Nephron progenitor cell (in vitro differentiated cells): ENCODE measurements at regions not wholly inside any gene's neighbourhood (a gene's known extent, or its start where the extent isn't known, plus 50 kb on each side); places are given as distances from the start of the nearest gene placed in this dataset.
A peak's percentile ranks its signal among the peaks of the same experiment; 100 is the strongest.

Source experiments
- DNase-seq: peaks from one replicate; pipeline ENCODE4 v3.0.0; 2021
- H3K27ac Mint-ChIP-seq: 2 replicates; pipeline ENCODE4 v1.8.0; 2021; ENCODE audit warnings: mild to moderate bottlenecking, moderate library complexity, mixed read lengths
- H3K27me3 Mint-ChIP-seq: 2 replicates; pipeline ENCODE4 v1.8.0; 2021; ENCODE audit warnings: mild to moderate bottlenecking, low read depth, mixed read lengths; ENCODE audit not compliant: poor library complexity
- H3K36me3 Mint-ChIP-seq: 2 replicates; pipeline ENCODE4 v1.8.0; 2021; ENCODE audit warnings: low read depth, mixed read lengths
- H3K4me1 Mint-ChIP-seq: 2 replicates; pipeline ENCODE4 v1.8.0; 2021; ENCODE audit warnings: mixed read lengths
- H3K4me3 Mint-ChIP-seq: 2 replicates; pipeline ENCODE4 v1.8.0; 2021; ENCODE audit warnings: mild to moderate bottlenecking, moderate library complexity, mixed read lengths
- H3K9me3 Mint-ChIP-seq: 2 replicates; pipeline ENCODE4 v1.8.0; 2021; ENCODE audit warnings: mild to moderate bottlenecking, moderate library complexity, mixed read lengths
- TF ChIP-seq, protein P1 (sequence below): fragments of 200-600 bp; sonication (generic); IDR thresholded peaks from 2 replicates; pipeline ENCODE4 v1.5.0; 2021; ENCODE audit warnings: antibody characterized with exemption

DNA sequence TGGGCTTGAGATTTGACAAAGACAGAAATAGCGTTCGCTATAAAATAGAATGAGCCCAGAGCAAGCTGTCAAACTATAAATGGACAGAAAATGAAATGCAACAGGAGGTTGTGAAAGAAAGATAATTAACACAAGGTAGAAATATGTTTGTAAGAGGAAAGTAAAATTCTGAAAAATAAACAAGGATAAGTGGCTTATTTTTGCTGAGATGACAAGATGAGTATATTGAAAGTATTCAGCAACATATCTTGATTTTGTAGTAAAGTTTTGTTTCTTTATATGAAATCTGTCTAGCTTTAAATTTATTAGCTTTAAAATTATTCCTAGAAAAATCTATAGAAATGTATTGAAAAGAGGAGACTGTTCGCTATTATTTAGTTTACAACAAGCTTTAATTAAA is 111.9 kb upstream of the RPS23 start:
- H3K9me3 Mint-ChIP-seq: no peaks in the 10 kb centered on the region
- H3K4me3 Mint-ChIP-seq: no peak overlapping the region
- TF ChIP-seq, protein P1, sequence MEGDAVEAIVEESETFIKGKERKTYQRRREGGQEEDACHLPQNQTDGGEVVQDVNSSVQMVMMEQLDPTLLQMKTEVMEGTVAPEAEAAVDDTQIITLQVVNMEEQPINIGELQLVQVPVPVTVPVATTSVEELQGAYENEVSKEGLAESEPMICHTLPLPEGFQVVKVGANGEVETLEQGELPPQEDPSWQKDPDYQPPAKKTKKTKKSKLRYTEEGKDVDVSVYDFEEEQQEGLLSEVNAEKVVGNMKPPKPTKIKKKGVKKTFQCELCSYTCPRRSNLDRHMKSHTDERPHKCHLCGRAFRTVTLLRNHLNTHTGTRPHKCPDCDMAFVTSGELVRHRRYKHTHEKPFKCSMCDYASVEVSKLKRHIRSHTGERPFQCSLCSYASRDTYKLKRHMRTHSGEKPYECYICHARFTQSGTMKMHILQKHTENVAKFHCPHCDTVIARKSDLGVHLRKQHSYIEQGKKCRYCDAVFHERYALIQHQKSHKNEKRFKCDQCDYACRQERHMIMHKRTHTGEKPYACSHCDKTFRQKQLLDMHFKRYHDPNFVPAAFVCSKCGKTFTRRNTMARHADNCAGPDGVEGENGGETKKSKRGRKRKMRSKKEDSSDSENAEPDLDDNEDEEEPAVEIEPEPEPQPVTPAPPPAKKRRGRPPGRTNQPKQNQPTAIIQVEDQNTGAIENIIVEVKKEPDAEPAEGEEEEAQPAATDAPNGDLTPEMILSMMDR: no peak
- peaks cover 44% of the 10 kb centered on the region for H3K4me1 Mint-ChIP-seq
- DNase-seq: no peak
- no peaks in the 10 kb centered on the region for H3K27me3 Mint-ChIP-seq
- H3K27ac Mint-ChIP-seq: no peak overlapping the region
- peaks cover 4% of the 10 kb centered on the region for H3K36me3 Mint-ChIP-seq

DNA sequence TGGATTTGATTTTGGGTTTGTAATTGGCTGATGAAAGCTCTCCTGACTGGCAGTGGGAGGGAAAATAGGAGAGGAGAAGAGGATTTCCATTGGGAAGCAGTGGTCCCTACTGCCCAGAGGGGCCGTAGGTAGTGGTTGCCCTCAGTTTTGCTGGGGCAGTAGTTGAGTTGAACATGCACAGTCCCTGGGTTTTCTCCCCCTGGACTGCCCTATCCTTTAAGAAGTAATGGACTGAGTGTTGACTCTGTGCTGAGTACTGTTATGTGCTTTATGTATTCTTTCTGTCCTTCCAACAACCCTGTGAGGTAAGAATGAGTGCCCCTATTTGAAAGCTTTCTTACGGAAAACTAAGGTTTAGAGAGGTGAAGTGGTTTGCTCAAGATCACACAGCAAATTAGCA is 111.2 kb upstream of the RPS23 start:
- no peaks in the 10 kb centered on the region for H3K9me3 Mint-ChIP-seq
- no peaks in the 10 kb centered on the region for H3K27me3 Mint-ChIP-seq
- DNase-seq: no peak
- H3K36me3 Mint-ChIP-seq: peaks cover 4% of the 10 kb centered on the region
- TF ChIP-seq, protein P1: no peak
- no peak overlapping the region for H3K27ac Mint-ChIP-seq
- H3K4me1 Mint-ChIP-seq: peaks cover 52% of the 10 kb centered on the region
- peak overlapping the region; percentile 5 for H3K4me3 Mint-ChIP-seq

DNA sequence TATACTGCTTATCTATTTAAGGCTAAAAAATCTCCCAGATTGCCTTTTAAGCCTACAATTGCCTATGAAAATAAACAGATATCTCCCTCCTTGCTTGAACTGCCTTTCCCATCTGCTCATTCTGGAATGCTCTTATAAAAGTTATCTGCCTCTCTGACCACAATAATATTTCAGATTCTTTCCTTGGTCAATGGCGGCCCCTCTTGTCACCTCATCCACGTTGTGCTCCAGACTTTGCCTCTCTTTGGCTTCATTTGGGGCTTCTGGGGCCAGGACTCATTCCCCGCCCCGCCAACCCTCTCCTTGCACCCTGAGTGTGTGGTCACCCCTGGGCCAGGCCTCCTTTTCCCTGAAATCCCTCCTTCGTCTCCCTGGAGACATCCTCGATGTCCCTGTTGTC is 110.0 kb upstream of the RPS23 start:
- Mint-ChIP-seq H3K27ac (peak overlapping the region; percentile 37), H3K4me3 (peak overlapping the region; percentile 47), H3K4me1 (peaks cover 58% of the 10 kb centered on the region), H3K36me3 (peaks cover 4% of the 10 kb centered on the region), H3K27me3 (no peaks in the 10 kb centered on the region), H3K9me3 (no peaks in the 10 kb centered on the region)
- TF ChIP-seq, protein P1: no peak
- no peak for DNase-seq

DNA sequence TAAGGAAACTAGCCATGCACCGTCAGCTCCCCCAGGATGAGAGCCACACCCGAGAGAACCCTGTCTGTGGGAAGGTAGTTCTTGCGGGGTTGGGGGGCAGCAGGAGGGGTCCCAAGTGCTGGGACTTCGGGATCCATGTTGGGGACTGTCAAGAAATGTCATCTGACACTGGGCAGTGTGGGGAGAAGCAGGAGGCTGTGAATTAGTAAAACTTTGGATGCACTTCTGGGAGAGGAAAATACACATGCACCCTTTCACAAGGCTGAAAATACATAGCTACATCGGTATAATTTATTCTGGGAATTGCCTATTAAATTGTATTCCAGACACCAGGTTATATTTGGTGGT is 109.6 kb upstream of the RPS23 start:
- TF ChIP-seq, protein P1: no peak
- Mint-ChIP-seq H3K27me3 (no peaks in the 10 kb centered on the region), H3K9me3 (no peaks in the 10 kb centered on the region), H3K27ac (peak overlapping the region; percentile 85), H3K4me3 (no peak overlapping the region), H3K36me3 (peaks cover 4% of the 10 kb centered on the region), H3K4me1 (peaks cover 58% of the 10 kb centered on the region)
- DNase-seq: no peak

DNA sequence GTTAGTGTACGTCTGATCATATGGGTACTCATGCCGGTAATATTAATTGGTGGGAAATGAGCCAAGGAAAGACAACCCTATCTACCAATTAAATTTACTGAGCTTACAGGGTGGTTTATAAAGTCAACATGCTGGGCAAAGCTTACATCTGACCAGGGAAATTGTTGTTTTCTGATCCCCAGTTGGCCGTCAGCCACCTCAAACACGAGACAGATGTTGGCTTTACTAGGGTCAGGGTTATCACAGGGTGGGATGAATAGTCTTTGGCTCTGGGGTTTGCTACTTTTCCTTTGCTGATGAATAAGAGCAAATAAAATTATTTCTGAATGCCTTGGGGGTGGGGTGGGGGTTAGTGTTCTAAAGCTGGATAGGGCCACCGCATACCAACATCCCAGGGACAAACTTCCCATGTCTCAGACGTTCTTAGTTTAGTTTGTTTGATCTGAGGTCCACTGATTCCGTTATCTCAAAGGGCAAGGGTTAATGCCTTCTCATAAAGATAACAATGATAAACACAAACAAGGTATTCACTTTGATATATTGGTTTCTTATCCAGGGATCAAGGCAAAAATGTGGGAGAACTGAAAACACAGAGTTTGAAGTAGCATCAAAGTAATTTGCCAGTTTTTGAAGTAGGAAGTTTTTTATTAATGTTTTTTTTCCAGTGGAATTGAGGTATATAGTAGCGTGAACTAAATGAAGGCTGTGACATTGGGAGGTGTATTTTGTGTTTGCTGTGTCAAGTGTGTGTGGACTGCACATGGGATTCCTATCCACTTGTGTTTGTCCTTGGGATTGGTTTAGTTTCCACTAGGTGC is 109.1 kb upstream of the RPS23 start:
- no peaks in the 10 kb centered on the region for H3K27me3 Mint-ChIP-seq
- peak overlapping the region; percentile 21 for H3K4me3 Mint-ChIP-seq
- TF ChIP-seq, protein P1: no peak
- H3K36me3 Mint-ChIP-seq: peaks cover 4% of the 10 kb centered on the region
- DNase-seq: no peak
- peak overlapping the region; percentile 85 for H3K27ac Mint-ChIP-seq
- peaks cover 58% of the 10 kb centered on the region for H3K4me1 Mint-ChIP-seq
- H3K9me3 Mint-ChIP-seq: no peaks in the 10 kb centered on the region

DNA sequence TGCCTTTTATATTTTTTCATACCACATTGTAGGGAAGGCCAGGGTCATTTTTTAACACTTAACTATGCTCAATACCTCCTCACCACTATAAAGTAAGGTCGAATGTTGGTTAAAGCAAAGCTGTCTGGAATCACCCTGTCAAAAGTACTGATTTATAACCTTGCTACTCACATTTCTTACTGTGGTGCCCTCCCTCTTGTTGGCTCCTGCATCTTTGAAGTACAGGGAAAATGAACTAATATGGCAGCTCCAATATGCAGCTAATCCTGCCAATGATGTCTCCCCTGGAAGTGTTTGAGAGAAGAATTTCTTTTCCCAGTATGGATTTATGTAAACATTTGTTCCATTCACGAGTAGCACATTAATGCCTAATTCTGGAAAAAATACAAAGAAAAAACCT is 108.4 kb upstream of the RPS23 start:
- H3K27ac Mint-ChIP-seq: peak overlapping the region; percentile 85
- no peak for DNase-seq
- peaks cover 58% of the 10 kb centered on the region for H3K4me1 Mint-ChIP-seq
- H3K27me3 Mint-ChIP-seq: no peaks in the 10 kb centered on the region
- TF ChIP-seq, protein P1: no peak
- no peak overlapping the region for H3K4me3 Mint-ChIP-seq
- H3K36me3 Mint-ChIP-seq: peaks cover 4% of the 10 kb centered on the region
- peaks cover 3% of the 10 kb centered on the region for H3K9me3 Mint-ChIP-seq
